Activated T-helper 1 cell treated with anti-CD3 and anti-CD28 coated beads, Interleukin-2, amount 50 U/mL, for 16 hours (primary cell): ENCODE measurements at regions not wholly inside any gene's neighbourhood (a gene's known extent, or its start where the extent isn't known, plus 50 kb on each side); places are given as distances from the start of the nearest gene placed in this dataset.
"Not testable (repeated sequence)": the region's sequence is repeated elsewhere in the genome, so short reads cannot be mapped to it uniquely, and the experiment has no call there.

Experiments
- DNase-seq, 2 donors: peaks; one replicate each; pipeline ENCODE4 v3.0.0-alpha.2; 2020; ENCODE audit warnings: low read depth in 1 of 2, low spot score in 1 of 2

DNA sequence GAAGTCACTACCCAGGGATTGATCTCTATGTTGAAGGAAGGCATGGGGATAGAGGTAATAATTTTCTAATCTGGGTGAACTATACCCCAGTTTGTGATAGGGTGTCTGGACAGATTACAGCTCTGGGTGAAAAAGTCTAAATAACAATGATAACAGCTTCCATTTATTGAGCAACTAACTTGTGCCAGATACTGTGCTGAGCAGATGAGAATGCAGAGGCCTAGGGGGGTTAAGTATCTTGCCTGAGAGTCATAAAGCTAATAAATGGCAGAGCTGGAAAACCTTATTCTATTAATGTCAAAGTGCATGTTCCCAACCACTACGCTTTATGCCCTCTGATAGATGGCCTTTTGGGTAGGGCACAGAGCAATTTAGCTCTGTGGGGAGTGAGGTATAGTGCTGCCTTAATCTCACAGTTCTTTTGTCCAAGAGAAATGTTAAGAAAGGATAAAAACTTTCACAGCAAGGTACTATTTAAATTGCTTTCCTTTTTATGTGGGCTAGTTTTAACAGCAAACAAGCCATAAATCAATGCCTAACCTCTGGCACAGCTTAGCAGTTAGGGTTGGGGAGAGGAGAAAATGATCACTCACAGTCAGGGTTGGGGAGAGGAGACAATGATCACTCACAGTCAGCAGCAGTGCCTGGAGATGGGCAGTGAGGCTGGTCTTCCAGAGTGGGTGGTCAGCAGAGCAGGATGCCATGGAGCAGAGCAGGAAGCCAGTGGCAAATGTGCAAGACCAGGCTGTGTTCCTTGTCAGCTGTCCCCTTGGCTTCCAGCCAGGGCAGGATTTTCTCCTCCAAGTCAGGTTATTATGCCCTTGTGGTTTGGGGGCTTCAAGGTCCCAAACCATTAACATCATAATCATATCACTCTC lies 187.0 kb downstream of the CARTPT start:
- DNase-seq: no peak

DNA sequence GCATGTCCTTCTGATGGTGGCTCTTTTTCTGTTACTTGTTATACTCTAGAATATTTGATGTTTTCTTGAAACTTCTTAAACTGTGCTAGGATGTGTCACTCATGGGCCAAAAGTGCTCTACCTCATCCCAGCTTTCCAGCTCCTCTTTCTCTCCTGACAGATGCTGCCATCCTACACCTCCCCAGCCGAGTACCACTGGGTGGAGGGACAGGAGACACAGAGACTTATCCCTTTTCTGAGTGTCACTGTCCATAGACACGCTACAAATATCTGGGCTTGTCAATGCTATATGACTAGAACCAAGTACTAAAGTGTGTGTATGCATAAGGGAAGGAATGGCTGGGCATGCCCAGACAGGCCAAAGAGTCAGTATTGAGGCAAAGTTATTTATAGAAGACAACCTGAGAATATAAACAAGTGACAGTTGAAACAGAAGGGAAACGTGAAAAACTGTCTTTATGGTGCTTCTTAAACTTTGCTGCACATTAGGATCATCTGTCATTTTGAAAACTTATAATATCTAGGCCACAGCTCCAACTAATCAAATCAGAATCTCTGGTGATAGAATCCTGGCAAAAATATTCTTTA lies 188.0 kb downstream of the CARTPT start:
- no peak for DNase-seq

DNA sequence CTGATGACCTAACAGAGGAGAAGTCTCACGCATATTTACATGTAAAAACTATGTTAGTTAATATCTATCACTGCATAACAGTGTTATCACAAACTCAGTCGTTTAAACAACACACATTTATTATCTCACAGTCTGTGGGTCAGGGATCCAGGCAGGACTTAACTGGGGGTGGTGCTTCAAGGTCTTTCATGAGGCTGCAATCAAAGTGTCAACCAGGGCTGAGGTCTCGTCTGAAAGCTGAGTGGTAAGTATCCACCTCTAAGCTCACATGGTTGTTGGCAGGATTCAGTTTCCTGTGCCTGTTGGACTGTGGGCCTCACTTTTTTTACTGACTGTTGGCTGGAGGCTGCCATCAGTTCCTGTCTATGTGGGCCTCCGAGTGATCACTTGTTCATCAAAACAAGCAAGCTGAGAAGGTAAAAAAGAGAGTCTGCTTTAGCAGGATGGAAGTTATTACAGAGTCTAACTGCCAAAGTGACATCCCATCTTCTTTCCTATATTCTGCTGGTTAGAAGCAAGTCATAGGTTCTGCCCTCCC lies 188.6 kb downstream of the CARTPT start:
- DNase-seq: no peak

DNA sequence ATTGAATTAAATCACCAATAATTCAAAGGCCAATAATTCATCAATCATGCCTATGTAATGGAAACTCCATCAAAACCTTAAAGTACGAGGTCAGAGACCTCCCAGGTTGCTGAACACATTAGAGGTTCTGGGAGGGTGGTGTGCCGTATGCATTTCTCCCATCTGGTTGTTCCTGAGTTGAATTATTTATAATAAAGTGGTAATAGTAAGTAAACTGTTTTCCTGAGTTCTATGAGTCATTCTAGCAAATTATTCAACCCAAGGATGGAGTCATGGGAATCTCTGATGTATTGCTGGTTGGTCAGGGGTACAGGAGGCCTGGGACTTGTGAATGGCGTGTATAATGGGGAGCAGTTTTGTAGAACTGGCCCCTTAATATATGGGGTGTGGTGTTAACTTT lies 191.7 kb downstream of the CARTPT start:
- DNase-seq: no peak

DNA sequence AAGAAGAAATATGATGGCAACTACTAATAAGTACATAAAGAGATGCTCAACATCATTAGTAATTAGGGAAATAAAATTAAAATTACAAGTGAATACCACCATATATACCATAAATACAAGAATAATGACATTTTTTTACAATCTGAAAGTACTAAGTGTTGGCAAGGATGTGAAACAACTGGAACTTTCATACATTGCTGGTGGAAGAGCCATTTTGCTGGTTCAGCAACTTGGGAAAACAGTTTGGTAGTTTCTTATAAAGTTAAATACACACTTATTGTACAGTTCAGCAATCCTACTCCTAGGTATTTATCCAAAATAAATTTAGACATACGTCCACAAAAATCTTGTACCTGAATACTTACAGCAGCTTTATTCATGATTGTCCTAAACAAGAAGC lies 192.9 kb downstream of the CARTPT start:
- DNase-seq: no peak

DNA sequence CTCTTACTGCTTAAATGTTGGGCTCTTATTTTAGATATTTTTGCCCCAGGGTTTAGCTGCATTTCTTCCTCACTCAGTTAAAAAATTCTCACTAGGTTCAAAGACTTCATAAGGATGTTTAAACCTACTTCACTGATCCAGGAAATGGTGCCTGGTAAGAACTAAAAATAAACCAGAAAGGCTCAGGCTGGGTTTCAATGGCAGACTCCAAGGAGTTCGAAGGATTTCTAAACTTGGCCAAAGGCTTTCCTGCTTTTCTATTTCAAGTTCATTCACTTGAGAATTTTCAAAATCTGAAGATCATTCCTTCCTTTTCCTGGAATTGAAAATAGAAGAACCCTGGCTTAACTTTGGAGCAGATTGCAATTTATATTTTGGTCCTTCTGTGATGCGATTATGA lies 193.0 kb upstream of the MAP1B start:
- DNase-seq: no peak

DNA sequence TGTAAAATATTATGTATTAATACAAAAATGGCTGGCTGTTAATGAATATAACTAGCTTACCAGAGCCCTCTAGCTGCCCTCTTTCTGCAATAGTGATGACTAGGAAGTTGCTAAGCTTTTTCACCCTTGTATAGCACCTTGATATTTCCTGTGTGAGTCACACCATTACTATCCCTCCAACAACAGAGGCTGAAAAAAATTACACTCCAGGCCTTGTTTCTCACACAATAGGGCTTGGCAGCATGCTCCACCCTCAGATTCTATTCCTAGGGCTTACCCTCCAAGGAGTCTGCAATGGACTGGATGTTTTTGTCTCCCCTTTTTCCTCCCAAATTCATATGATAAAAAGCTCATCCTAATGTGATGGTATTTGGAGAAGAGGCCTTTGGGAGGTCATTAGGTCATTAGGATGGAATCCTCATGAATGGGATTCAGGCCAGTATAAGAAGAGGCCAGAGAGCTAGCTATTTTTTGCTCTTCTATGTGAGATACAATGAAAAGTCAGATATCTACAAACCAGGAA lies 184.6 kb upstream of the MAP1B start:
- no peak for DNase-seq

DNA sequence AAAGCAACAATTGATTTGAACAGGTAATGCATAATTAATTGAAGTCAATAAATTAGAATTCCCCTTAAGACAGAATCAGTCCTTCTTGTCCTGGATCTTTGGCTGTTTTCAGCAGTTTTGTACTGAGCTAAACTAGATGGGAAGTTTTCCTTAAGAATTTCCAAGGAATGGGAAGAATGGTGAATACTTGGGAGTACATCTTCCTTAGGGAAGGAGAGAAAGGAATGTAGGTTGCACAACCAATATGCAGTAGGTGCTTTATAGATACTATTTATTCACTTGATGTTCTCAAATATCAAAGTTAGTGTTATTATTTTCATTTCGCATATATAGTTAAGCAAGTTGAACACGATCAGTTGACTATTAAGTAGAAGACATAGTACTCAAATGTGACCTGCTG lies 183.5 kb upstream of the MAP1B start:
- DNase-seq: no peak

DNA sequence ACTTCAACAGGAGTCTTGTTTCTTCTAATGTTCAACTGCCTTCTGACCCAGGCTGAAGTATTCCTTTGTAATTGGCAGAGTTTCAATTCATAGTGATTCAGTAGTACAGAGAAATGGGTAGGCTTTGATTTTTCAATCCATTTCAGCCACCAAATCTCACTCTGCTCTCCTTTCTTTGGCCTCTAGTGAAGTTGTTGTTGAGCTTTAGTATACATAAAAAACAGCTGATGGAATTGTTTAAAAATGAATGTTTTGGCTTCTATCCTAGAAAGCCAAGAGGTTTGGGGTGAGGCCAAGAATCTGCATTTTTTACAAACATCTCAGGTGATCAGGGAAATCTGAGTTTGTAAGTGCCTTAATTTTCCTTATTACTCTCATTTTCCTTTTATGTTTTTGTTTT lies 182.9 kb upstream of the MAP1B start:
- no peak for DNase-seq

DNA sequence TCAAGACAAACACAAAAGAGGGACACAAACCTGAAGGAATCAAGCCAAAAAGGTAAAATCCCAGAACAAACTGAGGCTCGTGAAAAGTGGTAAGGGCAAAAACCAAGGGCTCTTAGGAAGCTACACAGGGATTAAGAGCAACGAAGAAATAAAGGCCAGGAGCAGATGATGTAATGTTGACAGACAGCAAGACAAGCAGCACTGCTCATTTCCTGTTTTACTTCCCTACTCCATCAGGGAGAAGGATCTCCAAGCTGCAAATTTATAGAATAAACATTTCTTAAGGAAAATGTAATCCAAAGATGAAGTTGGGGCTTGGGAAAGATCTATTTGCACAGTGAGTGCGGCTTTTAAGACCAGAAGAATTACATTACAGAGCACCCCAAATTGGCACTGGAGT lies 182.3 kb upstream of the MAP1B start:
- DNase-seq: no peak

DNA sequence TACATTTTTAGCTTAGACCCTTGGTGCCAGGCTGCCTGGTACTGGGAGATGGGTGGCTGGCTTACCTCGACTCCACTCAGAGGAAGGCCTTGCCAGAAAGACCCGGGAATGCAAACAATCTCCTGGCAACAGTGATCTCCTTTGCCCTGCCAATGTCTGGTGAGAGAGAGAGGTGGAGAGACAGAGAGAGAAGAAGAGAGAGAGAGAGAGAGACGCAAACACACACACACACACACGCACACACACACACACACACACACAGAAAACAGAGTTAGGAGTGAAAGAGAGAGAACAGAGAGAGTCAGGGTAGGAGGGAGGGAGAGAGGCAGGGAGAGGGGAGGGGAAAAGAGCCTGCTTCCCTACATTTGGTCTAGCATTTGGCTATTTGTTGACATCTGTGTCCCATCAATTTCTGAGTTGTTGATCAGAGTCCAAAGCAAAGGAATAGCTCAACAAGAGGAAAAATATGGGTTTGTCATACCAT lies 181.6 kb upstream of the MAP1B start:
- DNase-seq: no peak

DNA sequence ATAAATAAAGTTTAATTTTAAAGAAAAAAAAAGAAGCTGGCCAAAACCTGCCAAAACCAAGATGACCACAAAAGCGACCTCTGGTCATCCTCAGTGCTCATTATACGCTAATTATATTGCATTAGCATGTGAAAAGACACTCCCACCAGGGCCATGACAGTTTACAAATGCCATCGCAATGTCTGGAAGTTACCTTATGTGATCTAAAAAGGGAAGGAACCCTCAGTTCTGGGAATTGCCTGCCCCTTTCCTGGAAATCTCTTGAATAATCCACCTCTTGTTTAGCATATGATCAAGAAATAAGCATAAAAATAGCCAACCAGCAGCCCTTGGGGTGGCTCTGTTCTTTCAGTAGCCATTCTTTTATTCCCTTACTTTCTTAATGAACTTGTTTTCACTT lies 178.3 kb upstream of the MAP1B start:
- no peak for DNase-seq

DNA sequence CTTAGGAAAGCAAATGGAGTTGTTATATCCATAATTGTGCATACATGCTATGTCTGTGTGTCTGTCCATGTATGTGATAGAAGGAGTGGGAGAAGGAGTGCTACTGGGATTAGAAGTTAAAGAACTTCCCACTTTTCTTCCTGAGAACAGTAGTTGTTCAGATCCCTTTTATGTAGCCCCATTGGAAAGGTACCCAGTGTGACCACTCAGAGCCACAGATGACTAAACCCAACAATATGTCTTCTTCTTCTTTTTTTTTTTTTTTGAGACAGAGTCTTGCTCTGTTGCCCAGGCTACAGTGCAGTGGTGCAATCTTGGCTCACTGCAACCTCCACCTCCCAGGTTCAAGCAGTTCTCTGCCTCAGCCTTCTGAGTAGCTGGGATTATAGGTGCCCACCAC lies 176.7 kb upstream of the MAP1B start:
- DNase-seq: not testable (repeated sequence)

DNA sequence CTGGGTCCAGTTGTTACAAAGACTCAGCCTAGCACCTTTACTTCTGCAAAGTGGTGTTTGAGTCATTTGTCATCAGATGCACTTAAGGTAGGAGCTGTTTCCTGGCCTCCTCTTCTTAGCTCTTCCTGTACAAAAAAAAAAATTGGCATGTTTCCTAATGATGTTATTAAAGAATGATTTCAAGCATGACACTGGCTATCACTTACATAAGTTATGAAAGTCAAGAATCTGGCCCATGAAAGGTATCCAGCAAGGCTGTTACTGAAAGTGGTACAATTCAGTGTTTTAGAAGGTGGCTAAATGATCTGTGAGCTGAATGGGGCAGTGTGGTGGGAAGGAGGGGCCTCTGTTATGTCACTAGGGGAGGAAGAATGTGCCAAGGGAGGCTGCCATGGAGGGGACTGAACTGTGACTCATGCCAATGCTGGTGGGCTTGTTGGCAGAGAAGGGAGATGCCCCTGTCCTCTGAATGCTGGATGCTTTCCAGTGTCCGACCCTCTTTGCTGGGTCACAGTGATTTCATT lies 175.1 kb upstream of the MAP1B start:
- no peak for DNase-seq

DNA sequence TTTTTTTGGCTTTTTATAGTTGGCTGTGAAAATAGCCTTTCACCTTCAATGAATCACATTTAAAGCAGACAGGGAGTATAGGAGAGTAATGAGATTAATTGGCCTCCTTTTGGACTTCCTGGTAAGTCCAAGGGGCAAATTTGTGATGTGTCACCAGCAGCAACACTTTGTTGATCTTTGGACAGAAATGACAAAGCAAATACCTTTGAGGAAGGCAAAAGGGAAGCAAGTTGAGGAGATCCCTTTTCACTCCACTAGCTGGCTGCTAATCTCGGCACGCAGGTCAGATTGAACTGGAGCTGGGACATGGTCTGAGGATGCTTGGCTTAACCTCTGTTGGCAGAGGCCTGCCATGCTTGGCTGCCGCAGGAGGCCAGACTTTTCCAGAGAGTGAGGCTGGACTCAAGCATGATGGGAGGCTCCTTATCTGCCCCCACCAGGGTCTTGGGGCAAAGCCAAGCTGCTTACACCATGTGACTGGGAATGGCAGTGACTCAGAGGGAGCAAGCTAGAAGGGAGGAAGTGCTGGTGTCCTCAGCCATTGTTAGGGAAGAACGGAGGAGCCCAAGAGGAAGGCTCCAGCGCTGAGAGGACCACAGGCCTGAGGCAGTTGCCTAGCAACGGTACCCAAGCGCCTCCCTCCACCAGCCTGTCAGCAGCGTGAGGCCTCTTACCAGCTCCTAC lies 174.5 kb upstream of the MAP1B start:
- no peak for DNase-seq

DNA sequence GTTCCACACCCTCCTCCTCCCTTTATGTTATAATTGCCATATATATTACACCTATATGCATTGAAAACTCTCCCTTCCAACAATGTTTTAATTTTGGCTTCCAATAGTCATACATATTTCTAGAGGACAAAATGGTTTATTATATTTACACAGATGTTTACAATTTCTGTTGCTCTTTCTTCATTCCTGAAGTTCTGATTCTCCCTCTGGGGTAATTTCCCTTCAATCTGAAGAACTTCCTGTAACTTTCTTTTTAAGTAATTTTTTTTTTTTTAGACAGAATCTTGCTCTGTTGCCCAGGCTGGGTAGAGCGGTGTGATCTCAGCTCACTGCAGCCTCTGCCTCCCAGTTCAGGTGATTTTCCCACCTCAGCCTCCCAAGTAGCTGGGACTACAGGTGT lies 173.0 kb upstream of the MAP1B start:
- no peak for DNase-seq

DNA sequence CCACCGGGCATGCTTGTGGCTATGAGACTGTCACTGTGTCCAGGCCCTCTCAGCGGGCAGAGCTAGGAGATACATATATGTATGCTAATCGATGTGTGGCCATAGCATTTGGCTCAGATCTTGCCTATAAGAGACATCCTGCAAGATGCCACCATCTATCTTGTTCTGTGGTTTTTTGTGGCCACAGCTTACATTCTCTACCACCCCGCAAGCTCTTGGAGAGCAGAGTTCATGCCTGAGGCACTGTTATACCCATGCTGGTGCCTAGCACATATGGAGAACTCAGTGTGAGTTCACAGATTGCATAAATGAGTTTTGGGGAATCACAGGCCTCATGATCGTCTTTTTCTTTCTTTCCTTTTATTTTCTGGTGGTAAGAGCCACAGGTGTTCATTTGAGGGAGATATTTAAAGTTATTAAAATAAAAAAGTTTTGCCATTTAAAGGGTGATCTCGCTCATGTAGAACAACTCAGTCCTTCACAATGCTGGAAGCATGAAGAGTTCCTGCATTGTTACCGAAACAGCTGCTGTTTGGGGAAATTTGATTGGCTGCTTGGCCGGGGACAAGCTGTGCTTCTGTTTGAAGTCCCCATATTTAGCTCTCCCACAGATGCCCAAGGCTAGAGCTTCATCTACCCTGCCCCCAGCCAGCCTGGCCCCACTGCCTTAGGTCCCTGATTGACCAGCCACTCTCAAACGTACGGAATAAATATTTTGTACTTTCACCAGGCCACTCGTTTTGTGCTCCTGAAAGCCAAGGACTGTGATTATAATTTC lies 169.2 kb upstream of the MAP1B start:
- DNase-seq: no peak

DNA sequence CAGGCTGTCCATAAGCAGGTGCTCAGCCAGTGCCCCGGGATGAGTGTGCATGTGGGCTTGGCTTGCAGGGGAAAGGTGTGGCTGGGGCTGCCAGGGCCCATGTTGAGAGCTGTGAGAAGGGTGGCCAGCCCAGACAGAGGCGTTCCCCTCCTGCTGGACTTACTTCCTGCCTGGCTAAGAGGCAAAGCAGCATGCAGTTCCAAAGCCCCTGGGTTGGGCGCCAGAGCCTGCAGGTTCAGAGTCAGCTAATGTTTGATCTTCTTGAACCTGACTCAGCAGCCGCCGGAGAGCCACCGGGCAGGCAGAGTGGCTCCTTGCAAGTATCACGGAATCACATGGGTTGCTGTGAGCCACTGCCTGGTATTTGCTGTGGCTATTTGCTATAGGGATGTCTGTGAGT lies 168.4 kb upstream of the MAP1B start:
- DNase-seq: no peak

DNA sequence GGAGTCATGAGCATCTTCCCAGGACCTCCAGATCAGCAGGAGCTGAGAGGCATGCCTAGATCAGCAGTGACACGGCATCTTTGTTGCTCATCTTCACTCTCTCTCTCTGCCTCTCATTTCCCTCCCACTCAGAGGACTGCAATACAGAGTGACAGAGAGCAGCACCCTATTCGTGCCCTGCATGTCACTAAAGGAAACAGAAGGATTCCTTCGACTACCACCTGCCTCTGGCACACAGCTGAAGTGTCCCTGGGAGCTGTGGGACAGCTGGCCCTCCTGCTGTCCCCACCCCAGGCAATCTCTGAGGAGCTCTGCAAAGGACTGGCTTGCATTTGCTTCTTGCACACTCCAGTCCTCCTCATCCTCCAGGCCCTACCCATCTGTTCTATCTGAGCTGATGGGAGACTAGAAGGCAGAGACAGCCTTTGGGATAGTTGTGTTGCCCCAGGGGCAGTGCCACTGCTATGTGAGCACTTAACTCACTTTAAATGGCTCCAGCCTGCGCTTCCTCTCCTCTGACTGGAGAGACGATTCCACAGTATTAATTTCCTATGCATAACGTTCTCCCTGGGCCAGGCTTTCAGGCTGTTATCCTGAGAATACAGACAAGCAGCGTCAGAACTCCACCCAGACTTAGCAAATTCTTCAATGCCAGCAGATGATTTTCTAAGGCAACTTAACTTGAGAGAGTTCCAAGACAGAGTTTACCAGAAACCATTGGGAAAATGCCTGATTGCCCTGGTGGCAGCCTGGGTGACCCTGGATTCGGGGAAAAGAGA lies 167.6 kb upstream of the MAP1B start:
- no peak for DNase-seq

DNA sequence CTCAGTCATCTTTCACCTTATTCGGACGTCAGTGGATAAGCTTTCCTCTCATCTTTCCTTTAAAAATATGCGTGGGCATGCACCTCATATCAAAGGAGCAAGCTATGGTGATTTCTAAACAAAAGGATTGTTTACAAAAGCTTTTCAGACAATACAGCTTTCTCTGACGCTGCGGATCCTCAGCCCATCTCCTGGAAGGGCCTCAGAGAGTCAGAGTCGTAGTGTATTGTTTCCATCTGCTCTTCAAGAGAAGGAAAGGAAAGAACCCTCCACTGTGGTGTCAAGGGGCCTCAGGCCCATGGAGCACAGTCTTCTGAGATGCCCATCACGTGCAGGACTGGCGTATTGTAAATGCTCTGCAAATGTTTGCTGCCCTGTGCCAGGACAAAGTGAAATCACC lies 163.4 kb upstream of the MAP1B start:
- no peak for DNase-seq
